Posterior cingulate gyrus (tissue), 11 donors: ENCODE measurements at regions not wholly inside any gene's neighbourhood (a gene's known extent, or its start where the extent isn't known, plus 50 kb on each side); places are given as distances from the start of the nearest gene placed in this dataset.

Experiments
- DNase-seq, 10 donors: peaks; one replicate each; pipeline versions ENCODE4 v3.0.0 to v3.0.0-alpha.2; 2020 to 2021; ENCODE audit warnings: mixed read lengths in 3 of 10
- intact Hi-C: fragments of 100-400 bp; cut with DNase I; formaldehyde crosslinking; loops from one replicate; pipeline ENCODE4 v1.15.1; 2023

DNA sequence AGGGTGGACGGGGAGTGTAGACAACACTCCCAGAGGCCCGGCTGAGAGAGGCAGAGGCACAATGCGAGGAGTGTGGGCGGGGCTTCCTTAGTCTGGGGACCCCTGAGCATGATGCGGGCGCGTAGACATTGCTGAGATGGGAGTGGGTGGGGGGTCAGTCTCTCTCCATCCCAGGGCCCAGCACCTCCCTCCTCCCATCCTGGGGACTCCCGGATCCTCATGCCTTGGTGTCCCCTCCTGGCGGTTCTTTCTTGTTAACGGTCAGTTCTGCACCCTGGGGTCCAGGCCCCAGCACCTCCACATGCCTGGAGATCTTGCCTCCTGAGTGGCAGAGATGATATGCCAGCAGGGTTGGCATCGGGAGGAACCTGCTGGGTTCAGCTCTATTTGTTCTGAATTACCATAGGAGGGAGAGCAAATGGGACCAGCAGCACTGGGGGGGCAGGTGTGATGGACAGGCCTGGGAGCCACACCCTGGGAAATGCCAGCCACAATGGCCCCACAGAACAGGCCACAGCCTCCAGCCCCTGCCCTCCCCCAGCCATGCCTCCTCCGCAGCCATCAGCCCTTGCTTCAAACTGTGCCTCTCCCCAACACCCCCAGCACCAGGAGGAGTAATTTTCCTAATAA lies 55.7 kb downstream of the RTL6 start:
- intact Hi-C loops, result no loop called here
- no peak for DNase-seq

DNA sequence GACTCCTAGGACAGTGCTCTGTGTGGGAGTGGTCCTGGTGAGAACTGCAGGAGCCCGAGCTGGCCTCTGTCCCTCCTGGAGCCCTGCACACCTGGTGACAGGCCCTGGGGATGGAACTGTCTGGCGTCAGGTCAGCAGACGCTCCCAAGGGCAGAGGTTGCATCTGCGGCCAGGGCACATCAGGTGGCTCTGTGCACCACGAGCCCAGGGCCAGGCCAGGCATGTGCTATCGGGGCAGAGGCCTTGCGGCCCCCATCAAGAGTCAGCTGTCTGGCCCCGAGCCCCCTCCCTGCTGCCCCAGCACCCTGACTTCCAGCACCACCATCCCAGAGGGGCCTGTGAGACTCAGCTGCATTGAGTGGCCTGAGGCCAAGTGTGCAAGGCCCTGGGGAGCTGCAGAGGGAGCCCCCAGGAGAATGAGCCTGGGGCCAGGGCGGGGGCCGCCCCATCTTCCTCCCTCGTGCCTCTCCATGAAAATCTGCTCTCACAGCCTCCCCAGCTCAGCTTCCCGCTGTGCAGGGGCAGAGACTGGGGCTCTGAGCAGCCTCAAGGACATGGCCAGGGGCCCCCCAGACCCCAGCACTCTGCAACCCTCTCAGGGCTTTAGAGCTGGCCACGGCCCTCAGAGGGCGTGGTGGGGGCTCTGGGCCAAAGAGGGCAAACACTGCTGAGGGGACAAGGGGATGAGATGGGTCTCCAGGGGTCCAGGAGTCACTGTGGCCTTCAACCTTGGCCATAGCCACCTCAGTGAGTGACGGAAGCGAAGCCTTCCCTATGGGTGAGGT lies 56.4 kb downstream of the RTL6 start:
- no peak for DNase-seq
- intact Hi-C loops, result no loop called here

DNA sequence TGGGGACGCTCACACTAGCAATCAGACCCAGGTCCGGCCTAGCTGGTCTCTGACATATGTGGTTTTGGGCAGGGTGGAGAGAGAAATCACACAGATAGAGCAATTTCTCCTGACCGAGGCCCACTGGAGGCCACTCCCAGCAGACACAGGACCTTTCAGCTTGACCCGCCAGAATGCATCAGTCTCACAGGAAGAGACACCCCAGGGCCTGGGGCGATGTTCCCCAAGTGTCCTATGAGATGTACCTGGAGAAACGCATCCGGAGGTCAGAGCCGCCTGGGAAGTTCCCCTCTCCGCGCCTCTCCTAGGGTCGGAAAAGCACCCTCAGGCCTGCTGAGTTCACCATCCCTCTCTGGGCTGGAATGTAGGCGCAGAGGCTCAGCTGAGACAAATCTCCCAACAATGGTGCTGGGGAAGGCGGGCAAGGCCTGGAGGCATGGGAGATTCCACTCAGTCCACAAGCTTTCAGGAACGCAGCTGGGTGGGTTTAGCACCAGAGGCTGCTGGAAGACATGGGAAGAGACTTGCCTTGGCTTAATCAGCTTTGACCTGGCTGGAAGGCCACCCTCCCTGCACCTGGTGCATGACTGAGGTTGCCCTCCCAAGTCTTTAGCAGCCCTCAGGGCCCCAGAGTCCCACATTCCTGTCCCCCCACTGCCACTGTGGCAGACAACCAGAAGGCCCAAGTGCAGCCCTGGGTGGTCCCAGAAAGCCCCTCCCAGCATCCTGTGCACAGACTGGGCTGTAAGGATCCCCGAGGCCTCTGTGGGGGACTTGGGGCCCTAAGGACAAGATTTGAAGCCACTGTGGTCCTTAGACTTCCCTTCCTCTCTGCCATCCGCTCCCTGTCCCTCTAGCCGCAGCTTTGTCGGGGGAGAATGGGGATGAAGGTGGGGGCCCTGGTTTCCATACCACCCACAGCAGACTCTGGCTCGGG lies 57.5 kb downstream of the RTL6 start:
- intact Hi-C loops, result no loop called here
- peak in 2 of 10 donors; percentile 52 to 75 for DNase-seq

DNA sequence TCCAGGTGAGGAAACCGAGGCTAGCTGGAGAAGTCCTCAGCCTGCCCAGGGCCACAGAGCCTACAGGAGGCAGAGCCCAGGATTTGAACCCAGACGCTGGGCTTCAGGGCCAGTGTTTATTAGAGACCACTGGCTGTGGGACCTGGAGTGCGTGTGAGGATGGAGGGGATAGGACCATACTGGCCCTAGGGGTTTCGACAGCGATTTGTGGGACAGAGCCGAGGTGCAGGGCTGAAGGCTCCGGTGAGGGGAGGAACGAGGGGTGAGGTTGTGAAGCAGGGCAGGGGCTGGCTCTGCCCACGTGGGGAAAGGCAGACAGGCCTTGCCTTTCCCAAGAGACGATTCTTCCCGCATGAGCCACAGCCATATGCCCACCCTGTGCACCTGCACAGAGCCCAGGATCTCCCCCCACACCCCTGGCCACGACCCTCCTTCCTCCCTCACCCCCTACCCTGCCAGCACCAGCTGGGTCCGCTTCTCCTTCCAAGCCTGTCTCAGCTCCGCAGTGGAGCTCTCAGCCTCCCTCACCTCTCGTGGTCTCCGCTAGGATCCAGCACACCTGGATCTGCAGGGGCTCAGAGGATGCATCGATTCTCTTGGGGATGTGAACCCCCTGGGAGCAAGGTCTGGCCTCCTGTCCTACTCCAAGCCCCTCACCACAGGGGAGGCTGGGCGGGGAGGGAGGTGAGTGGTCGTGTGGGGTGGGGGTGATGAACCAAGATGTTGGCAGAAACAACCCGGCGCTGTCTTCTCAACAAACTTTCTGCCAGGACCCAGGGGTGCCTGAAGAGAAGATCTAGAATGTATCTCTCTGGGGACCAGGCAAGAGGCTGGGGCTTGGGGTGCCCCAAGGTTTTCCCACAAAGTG lies 58.4 kb downstream of the RTL6 start:
- DNase-seq, result peak in 1 of 10 donors; percentile 60
- intact Hi-C loops, result no loop called here

DNA sequence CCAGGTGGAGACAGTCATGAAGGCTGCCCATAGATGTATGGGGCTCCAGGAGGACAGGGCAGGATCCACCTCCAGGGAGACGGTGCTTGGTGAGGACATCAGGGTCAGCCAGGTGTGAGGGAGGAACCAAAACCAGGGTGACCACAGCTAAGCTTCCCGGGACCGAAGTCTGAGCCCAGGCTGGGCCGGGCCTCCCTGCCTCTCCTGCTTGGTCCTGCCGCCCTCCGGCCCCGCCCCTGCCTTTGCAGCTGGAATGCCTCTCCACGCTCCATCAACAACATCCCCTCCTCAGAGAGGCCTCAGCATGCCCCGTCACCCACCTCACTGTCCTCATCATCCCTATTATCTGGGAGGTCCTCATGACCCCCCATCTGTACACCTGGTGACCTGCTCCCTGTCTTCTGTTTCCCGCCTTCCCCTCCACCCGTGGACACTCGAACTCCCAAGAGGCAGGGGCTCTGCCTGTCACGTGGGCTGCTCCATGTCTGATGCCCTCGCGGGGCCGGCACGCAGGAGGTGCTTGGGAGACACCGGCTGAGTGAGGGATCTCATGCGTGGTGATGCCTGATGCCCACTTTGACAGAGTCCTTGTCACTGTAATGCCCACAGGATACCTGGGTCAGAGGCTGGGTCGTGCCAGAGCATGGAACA lies 59.4 kb downstream of the RTL6 start:
- intact Hi-C loops, result no loop called here
- peak in 3 of 10 donors; percentile 0 to 81 (median 76) for DNase-seq

DNA sequence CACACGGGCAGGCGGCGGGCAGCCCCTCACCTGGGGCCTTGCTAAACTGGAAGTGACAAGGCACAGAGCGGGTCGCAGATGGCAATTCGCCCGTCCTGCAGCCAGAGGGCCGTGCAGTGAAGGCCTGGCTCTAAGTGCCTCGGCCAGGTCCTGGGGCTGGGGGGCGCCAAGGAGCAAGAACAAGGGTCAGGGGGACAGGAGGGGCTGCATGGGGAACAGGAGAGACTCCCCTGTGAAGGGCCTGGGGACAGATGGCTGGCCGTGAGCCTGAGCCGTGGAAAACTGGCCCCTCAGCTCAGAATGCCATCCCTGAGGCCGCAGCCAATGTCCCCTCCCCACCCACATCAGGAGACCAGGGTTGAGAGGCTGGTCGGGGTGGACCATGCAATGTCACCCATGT lies 60.0 kb downstream of the RTL6 start:
- peak in 2 of 10 donors; percentile 0 to 60 for DNase-seq

DNA sequence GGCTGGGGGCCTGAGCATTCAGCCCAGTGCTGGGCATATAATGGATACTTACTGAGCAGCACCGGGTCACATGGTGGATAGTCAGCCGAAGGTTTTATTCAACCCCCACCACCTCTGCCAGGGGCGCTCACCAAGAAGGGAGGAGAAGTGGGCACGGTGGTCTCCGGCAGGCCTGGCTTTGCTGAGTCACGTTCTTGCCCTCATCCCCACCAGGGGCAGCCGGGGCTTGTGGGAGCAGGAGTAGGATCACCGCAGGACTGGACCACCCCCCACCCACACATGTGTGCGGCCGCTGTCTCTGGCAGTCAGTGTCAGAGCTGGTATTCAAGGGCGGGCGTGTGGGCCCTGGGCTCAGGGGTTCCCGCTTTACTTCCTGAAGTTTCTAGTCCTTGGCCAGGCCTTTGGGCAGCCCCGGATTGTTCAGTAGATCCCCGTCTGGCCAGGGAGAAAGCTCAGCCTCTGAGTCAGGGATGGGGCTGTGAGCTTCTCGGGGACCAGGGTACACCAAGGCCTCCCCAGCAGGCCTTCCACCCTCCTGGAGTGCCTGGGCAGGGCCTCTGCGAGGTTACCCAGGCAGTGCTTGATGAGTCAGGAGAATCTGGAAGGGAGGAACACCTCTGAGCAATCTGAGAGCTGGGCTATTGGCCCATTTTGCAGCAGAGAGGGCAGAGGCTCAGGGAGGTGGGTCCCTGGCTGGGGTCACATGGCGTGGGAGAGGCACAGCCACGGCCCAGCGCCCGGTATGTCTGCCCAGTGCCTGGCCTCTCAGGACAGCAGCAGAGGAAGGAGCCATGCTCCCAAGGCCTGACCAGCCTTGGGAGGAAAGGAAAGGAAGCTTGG lies 60.6 kb downstream of the RTL6 start:
- intact Hi-C loops, result no loop called here
- DNase-seq, result peak in 1 of 10 donors; percentile 55

More for the DNA sequence above, 60.0 kb downstream of the RTL6 start:
- intact Hi-C loops, result no loop called here

DNA sequence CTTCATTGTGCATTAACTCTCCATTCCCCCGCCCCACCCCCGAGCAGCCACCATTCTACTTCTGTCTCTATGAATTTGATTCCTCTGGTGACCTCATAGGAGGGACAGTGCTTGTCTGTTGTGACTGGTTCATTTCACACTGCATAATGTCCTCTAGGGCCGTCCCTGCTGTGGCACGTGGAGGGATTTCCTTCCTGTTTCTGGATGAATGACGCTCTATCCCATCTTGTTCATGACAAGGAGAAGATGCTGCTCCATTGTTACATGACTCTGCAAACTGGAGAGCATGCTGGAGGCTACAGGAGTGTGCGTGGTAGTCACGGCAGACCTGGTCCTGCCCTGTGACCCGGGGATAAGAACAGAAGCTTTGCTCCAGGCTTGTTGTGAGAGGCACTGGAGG lies 61.3 kb downstream of the RTL6 start:
- no peak for DNase-seq
- intact Hi-C loops, result no loop called here

DNA sequence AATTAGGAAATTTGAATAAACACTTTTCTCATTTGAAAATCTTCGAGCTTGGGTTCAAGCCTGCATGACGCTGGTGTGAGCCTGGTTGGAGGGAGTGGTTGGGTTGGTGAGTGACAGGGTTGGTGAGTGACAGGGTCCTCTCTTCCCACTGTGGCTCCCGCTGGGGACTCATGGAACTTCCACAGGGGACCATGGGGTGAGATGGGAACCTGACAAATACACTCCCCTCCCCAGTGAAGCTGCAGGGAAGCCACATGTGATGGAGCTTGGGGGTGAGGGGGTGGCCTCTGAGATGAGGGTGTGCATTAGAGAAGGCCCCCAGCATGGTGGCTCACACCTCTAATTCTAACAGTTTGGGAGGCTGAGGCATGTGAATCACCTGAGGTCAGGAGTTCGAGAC lies 66.8 kb downstream of the RTL6 start:
- intact Hi-C loops, result no loop called here
- DNase-seq, result peak in 1 of 10 donors; percentile 65

DNA sequence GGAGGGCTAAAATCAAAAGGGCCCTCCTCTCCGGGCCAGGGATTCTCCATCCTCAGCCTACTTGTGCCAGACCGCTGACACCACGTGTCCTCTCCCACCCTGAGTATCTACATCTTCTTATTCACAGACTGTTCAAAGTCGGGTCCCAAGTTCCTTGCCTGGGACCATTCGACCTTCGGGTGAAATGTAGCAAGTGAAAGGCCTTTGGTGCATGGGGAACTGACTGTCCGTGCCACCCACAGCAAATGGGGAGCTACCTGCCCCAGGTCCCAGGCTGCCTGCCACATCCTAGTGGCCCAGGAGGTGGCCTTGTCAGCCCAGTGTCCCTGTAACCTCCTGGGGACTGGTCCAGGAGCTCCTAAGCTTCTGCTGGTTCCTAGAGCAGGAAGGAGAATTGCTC lies 67.3 kb downstream of the RTL6 start:
- DNase-seq, result peak in 1 of 10 donors; percentile 79
- intact Hi-C loops, result no loop called here

DNA sequence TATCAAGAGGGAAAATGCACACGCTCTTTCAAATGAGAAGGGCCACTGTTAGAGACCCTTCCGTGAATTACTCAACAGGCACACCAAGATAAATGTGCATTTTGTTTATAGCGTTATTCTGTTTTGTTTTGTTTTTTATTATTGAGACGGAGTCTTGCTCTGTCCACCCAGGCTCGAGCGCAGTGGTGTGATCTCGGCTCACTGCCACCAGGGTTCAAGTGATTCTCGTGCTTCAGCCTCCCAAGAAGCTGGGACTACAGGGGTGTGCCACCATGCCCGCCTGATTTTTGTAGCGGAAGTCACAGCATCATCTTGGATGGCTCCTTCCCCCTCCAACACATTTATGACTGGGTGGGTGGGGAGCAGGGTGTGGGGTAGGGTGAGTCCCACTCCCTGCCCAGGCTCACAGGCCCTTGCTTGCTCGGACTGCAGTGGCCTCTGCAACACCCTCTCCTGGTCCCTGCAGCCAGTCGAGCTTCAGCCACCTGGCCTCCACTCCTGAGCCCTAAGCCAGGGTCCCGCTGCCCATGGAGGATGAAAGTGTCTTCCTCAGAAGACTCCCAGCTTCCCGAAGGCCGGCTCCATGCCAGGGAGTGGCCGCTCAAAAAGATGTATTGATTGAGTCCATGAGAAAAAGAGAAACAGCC lies 68.0 kb downstream of the RTL6 start:
- intact Hi-C loops, result no loop called here
- peak in 1 of 10 donors; percentile 78 for DNase-seq

DNA sequence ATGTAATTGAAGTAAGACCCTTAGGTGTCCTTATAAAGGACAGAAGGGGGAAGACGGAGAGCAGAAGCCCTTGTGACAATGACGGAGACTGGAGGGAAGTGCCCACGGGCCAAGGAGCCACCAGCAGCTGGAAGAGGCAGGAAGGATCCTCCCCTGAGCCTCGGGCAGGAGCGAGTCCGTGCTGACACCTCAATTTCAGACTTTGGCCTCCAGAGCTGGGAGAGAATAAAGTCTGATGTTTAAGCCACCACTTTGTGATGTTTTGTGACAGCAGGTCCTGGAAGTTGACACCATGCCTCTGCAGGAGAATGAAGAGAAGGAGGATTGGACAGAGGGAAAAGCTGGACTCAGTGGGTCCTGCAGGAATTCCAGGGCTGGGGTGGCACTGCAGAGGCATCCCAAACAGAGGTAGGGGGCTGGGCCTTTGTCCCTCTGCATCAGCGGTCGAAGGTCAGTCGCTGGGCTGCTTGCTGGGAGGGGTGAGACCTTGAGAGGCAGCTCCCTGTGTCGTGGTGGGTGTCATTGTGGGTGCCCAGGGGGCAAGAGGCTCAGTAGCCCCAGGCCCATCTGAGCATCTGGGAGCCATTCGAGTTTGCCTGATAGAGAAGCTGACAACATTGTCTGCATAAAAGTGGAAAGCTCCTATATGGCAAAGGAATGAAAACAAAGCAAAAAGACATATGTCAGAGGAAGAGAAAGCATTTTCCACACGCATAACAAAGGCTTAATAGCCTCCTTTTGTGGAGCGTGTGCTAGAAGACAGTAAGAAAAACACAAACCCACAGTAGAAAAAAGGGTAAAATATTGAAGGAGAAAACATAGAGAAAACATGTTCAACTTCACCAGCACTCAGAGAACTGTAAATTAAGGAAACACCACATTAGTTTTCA lies 68.8 kb downstream of the RTL6 start:
- intact Hi-C loops, result no loop called here
- DNase-seq, result peak in 1 of 10 donors; percentile 35

DNA sequence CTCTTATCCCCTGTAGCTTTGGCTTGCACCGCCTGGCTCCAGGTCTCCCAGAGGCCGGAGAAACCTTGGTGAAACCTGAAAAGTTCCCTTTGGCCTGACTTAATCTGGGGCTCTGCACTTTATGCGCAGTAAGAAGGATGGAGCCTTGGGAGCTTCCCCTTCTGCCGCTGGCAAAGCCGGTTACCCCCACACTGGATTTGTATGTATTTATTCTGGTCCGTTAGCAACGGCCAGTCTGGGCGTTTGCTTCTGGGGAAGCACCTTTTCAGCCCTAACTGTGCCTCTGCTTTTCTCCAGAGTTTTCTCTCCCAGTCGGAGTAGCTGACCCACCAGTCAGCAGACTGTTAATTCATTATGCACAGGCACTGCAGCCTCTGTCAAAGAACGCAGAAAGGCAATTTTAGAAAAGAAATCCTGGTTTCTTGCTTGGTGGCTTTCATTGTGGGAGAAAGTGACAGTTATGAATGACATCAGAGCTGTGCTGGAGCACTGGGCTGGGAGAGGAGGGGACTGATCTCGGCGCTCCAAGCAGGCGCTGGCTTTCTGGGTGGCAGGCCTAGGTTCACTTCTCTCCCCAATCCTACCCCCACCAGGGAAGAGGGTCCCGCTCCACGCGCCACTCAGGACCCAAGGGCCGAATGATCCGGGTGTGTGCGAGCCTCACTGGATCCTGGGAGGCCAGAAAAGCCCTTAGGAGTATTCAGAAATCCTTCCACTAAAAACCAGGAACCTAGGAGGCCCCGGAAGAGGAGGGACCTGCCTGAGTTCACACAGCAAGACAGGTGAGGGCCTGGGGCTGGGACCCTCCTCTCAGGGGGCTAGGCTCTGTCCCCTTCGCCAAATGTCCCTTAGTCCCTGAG lies 70.2 kb downstream of the RTL6 start:
- DNase-seq, result peak in 1 of 10 donors; percentile 32
- intact Hi-C loops, result no loop called here

DNA sequence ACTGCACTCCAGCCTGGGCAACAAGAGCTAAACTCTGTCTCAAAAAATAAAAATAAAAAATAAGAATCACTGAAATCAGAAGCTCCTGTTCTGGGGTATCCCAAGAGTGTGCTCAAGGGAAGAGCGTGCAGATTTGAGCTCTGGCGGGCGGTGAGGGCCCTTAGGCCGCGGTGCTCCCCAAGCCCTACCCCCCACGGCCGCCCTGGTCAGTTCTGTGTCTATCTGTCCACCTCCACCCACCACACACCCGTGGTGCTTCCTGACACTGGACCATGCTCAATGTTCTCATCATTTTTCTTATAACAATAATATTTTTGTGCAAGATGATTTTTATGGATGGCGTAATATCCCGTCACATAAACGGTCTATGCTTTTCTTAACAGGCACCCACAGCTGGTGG lies 71.1 kb downstream of the RTL6 start:
- intact Hi-C loops, result no loop called here

DNA sequence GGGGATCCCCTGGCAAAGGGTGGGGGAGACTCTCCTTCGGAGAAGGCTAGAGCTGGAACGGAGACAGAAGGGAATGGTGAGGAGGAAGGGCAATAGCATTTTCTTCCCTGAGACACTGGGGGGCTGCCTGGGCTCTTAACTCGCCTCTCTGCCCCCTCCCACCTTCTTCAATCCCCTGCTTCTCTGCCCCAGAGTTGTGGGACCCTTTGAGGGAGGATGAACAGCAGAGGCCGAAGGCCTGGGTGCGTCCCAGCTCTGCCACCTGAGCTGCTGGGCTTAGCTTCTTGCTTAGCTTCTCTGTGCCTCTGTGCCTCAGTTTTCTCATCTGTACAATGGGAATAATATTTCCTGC lies 72.4 kb downstream of the RTL6 start:
- DNase-seq, result no peak

More for the DNA sequence above, 71.1 kb downstream of the RTL6 start:
- DNase-seq, result peak in 2 of 10 donors; percentile 12 to 54

More for the DNA sequence above, 72.4 kb downstream of the RTL6 start:
- intact Hi-C loops, result no loop called here
